H1 (cell line): ENCODE measurements at regions not wholly inside any gene's neighbourhood (a gene's known extent, or its start where the extent isn't known, plus 50 kb on each side); places are given as distances from the start of the nearest gene placed in this dataset.

Experiments used
- BRCA1 ChIP-seq: IDR thresholded peaks from 2 replicates; pipeline ENCODE4 v1.6.1; 2012; ENCODE audit warnings: low read depth, low read length, improper control_type of control experiment
- EGR1 ChIP-seq: IDR thresholded peaks from 2 replicates; pipeline ENCODE4 v1.6.1; 2011; ENCODE audit warnings: low read depth, low read length, borderline replicate concordance
- RAD21 ChIP-seq, 2 experiments: IDR thresholded peaks in 1 of 2; conservative IDR thresholded peaks in 1 of 2; 2 replicates each; pipeline ENCODE4 v1.6.1; 2011; ENCODE audit warnings: low read depth in 2 of 2, low read length in 2 of 2, improper control_type of control experiment in 1 of 2, inconsistent platforms in 1 of 2, mild to moderate bottlenecking in 1 of 2, moderate library complexity in 1 of 2
- RBBP5 ChIP-seq: IDR thresholded peaks from 2 replicates; pipeline ENCODE4 v1.7.1; 2012; ENCODE audit warnings: low read depth, mild to moderate bottlenecking, inconsistent platforms, low read length, moderate library complexity, borderline replicate concordance
- TF ChIP-seq, protein P1 (sequence below): IDR thresholded peaks from 2 replicates; pipeline ENCODE4 v1.6.1; 2012; ENCODE audit warnings: inconsistent platforms

DNA sequence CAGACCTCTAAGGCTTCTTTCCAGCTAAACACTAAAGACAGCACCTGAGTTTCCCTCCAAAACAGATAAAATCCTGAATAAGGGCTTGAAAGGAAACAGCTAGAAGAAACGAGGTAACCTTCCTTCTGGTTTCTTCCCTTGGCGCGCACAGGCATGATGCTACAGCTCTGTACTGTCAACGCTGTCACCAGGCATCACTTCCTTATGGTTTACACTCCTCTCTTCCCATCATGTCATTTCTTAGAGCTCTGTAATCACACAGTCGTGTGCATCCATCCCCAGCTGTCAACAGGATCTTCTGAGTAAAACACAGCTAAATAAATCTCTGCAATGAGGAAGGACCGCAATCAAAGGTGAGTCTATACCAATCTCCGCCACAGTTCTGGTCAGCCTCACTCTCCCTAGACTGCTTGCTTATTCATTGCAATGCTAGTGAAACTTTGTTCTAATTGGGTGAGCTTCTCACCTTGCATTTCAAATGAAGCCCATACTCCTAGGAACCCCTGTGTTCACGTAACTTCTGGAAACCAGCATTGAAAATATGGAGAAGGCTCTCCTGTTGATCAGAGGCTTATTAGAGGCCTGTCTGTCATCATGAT lies 162.6 kb upstream of the DTNBP1 start (continued):
- TF ChIP-seq RAD21 (IDR thresholded peaks at IDR 0.05 in 1 of 2, conservative IDR thresholded peaks at IDR 0.05 in 1 of 2; ENCODE audit: low read depth in 2 of 2, low read length in 2 of 2), result no peak
- no peak for TF ChIP-seq RBBP5
- TF ChIP-seq BRCA1, result no peak
- no peak for TF ChIP-seq EGR1
- TF ChIP-seq, protein P1, sequence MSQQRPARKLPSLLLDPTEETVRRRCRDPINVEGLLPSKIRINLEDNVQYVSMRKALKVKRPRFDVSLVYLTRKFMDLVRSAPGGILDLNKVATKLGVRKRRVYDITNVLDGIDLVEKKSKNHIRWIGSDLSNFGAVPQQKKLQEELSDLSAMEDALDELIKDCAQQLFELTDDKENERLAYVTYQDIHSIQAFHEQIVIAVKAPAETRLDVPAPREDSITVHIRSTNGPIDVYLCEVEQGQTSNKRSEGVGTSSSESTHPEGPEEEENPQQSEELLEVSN, result no peak
